GM18858 (cell line): ENCODE measurements at regions not wholly inside any gene's neighbourhood (a gene's known extent, or its start where the extent isn't known, plus 50 kb on each side); places are given as distances from the start of the nearest gene placed in this dataset.

ENCODE experiments used
- ATAC-seq: cut with Tn5 transposase; IDR thresholded peaks from one replicate; pipeline ENCODE4 v1.9.1; 2021; ENCODE audit not compliant: unreplicated experiment

DNA sequence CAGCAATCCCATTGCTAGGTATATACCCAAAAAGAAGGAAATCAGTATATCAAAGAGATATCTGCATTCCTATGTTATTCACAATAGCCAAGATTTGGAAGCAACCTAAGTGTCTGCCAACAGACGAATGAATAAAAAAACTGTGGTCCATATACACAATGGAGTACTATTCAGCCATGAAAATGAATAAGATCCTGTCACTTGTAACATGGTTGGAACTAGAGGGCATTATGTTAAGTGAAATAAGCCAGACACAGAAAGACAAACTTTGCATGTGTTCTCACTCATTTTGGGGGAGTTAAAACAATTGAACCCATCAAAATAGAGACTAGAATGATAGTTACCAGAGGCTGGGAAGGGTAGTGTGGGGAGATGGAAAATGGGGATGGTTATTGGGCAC lies 323.5 kb upstream of the NFE2L3 start:
- ATAC-seq: no peak

DNA sequence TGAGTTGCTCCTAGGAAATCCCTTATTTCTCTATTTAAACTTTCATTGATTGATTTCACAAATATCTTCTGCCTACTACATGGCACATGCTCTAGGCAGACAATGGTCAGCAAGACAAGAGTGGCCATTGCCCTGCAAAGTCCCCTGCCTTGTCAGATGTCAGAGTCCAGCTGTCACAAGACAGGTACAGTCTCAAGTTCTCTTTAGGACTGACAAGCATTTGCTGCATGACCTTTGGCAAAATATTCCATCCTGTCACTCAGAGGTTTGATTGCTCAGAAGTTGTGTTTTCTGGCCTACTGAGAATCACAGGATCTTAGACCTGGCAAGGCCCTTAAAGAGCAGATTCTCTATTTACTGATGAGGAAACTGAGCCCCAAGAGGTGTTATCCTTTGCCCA lies 322.3 kb upstream of the NFE2L3 start:
- no peak for ATAC-seq

DNA sequence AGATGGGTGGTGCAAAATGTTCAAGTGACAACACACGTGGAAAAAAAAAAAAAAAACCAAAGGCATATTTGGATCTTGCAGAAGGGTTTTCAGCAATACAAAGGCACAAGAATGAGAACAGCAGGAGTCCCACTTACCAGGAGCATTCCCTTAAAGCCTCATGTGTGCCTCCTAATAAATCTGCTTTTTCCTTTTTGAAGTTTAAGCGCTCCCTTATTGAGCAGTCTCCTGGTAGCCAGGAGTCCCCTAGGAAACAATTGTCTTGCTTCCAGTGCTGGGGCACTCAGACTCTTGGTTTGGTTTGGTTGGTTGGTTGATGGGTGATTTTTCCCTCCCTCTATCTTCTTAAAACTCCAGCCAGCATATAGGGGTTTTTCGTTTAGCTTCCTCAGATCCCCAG lies 321.8 kb upstream of the NFE2L3 start:
- no peak for ATAC-seq

DNA sequence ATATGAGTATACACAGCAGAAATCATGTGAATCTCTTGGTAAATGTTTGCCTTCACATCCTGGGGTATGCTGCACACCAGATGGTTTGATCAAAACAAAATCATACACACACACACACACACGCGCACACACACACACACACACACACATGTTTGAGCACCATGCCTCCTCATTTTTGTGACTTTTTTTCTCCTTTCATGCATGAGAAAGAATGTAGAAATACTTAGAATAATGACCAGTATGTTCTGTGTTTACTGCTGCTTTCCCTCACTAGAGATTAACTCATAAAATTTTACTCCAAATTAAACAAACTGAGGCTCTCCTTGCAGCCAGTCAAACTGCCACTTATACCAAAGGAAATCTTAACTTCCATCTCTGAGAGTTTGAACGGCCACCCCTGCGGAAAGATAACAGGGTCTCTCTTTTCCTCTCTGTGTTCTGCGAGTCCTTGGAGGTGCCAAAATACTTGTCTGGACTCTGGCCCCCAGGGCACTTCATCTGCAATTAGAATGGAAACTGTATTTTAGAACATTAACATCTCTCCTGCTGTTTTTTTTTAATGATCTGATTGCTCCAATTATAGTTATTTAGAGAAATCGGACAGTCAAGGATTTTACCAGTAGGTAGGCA lies 320.8 kb upstream of the NFE2L3 start:
- no peak for ATAC-seq

DNA sequence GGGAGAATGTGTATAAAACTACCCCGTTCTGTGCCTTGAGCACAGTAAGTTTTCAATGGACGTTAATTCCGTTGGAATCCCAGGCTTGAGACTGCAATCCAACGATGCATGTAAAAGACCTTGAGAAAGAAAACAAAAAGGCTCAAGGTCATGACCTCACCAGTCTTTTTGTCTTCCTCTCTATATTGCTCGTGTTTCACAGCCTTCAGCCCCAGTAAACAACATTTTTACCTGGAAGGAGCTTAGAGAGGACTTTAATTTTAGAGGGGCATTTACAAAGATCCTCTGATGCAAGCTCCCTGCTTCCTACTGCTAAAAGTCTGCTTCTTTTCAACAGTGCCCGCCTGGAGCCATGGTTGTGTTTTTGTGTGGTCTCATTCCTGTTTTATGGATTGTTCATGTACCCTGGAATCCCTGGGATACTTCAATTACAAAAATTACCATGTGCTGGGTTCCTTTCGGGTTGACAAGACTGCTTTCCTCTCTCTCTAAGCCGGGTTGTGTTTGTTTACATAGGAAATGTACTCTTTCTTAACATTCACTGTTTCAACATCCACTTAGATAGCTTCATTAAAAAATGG lies 320.1 kb upstream of the NFE2L3 start:
- no peak for ATAC-seq

DNA sequence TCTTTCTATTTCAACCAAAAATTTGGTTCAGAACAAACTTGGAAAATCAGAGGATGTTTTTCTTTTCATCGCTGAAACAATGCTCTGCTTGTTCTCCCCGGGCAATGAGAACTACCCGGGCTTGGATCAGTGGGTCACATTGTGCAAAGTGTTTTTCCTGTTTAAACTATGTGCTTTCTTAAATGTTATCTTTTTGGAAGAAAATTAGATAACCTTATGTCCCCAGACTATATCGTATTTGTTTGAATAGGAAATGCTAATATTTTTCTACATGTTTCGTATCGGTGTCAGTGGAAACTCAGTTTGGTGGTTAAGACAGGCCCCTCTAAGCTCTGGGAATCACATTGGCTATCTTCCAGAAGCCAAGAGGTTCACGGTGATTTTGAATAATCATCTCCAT lies 319.5 kb upstream of the NFE2L3 start:
- ATAC-seq: no peak

DNA sequence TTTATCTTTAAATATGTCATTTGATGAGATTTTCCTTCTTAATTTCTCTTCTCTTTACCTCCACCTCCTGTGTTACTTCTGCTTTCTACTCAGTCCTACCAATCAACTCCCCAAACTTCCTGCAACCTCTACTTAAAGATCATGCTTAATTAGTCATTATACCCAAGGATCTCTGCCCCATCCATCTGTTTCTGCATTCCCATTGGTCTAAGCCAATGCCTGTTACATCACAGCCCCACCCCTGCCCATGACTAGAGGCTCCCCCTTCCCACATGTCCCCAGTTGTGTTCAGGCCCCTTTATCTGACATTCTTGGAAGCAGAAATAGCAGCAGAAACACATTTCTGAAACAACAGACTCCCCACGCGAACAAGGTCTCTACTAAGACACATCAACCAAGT lies 319.1 kb upstream of the NFE2L3 start:
- no peak for ATAC-seq

DNA sequence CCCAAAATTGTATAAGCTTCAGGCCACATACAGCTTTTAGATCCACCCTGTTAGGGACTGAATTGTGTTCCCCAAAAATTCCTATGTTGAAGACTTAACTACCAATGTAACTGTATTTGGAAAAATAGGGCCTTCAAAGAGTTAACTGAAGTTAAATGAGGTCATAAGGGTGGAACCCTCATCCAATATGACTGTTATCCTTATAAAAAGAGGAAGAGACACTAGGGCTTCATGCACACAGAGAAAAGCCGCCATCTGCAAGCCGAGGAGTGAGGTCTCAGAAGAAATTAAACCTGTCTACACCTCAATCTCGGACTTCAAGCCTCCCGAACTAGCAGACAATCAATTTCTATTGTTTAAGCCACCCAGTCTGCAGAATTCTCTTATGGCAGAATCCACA lies 317.9 kb upstream of the NFE2L3 start:
- no peak for ATAC-seq

DNA sequence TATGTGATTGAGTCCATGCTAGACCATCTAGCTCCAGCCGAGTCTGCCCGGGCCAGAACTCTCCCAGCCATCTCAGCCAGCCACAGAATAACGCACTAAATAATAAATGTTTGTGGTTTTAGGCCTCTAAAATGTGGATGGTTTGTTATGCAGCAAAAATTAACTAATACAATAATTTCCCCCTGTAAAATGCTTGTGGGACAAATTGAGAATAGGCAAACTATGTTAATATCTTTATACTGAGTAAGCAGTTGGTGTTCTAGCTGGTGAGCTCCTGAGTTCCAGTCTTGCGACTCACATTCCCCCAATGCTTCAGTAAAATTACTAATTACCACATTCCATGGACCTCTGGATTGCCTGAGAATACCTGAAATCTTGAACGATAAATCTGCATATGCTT lies 316.8 kb upstream of the NFE2L3 start:
- ATAC-seq: no peak

DNA sequence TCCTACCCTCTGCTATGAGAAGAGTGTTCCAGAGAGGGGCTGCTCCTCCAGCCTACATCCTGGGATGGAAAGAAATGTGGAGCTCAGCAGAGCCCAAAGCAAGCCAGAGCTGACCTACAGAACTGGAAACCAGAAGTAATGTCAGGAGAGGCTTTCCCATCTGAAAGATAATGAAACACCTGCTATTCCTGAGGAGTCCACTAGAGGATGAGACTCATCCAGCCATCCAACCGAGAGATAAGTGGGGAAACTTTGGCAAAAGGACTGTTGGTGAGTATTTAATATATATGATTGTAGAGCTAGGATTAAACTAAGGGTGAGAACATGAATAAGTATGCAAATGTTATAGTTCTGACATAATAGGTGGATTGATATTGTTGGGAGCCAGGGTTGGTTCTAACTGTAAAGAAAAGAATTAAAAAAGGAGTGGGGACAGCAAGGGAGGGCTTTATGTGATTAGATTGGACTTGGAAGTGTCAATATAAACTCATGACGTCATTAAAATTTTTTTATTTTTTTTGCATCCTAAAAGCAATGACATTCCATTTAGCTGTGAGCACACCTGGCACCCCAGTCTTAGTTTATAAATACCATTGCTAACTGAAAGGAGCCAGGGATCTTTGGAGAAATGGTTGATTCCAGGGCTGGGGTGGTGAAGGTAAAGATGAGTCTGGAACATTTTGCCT lies 312.8 kb upstream of the NFE2L3 start:
- no peak for ATAC-seq

DNA sequence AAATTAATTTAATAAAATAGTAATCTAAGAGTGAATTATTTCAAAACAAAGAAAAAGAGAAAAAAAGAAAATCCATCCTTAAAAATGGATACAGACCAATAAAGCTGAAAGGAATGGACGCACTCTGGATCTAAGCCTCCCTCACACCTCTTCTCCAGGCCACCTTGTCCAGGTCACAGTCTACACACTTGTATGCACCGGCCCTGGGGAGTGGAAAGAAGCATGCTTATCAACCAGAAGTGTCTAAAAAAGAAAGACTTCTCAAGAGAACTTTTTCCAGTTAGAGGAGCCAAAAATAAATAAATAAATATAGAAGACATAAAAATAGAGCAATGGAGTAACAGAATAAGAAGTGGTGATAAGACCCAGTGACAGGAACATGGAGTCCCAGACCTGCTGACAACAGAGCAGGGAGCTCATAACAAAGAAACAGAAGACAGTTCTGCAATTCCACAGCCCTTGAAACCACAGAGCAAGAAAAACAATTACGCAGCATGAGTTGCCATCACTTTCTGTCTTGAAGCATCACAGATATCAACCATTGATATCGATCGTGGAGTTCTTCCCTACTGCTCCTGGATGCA lies 311.7 kb upstream of the NFE2L3 start:
- ATAC-seq: no peak

DNA sequence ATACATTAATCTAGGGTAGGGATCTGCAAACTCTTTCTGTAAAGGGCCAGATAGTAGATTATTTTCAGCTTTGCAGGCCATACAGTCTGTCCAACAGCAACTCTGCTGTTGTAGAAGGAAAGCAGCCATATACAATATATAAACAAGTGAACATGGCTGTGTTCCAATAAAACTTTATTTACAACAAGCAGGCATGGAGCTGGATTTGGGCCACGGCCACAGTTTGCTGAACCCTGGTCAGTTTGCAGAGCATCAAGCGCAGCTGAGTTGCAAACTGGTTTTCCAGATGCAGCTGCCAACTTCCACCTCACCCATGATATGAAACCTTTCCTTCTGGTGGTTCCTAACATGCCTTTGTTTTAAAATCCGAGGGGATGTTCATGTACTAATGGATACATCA lies 310.4 kb upstream of the NFE2L3 start:
- no peak for ATAC-seq

DNA sequence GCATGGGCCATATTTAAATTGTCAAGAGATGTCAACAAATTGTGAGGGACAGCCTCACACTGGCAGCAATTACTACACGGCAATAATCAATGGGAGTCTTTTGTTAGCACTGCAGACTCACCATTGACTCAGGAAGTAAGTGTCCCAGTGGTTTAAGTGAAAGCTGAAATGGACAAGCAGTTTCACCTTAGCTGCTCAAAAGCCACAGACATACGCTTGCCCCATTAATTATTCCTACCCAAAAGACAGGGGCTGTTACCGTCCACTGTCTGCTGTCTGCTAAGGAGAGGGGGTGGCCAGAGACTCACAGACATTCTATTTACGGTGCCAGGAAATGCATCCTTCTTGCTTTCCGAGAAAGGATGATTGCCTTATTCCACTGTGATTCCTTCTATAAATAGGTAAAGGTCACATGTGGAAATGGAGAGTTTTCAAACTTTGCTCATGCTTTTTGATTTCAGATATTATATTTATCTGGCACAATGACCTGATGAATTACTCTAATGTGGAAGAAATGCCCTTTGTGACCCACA lies 309.7 kb upstream of the NFE2L3 start:
- no peak for ATAC-seq

DNA sequence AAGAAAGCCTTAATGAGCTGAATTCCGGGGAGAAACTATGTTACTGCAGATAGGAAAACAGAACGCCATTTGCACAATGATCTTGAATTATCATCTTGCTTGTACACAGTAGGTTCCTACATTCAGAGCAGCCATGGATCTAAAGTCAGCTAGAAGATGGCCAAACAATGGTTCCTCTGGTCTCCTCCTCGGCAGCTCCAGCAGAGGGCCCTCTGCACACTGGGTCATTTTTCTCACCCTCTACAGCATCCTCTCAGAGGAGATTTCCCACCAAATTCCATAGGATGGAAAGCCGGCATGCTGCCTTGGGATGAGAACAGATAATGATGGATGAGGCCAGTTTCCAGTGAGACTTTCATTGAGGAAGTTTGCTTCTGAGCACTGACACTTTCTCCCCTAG lies 308.5 kb upstream of the NFE2L3 start:
- ATAC-seq: no peak

DNA sequence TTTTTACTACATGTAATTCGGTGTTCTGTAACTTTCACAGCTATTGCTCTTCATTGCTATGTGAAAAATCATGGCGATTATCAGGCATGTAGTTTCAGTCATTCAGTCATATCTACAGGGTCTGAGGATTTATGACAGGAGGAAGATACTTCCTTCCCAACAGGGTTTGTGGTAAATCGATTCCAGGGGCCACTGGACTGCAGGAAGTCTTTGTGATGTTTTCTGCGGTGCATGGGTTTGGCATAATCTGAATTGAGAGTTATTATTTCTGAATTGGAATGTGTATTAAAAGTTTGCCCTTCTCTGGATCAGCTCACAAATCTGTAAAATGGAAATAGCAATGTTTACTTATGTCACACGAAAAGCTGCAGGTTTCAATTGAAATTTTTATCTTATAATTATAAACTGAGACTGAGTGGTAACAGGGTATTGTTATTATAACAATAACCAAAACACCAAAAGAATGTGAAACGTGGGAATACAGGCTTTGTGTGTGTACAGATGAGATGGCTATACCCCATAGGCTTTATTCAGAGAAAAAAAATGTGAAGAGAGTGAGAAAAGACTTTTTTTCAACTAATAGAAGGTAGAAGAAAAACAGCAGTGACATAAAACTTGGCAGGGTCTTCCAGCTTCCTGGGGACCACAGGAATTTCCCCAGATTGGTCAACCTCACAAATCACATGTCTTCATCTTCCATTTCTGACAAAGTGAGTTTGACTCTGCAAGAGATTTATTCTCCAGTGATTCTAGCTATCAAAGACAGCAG lies 307.7 kb upstream of the NFE2L3 start:
- no peak for ATAC-seq

DNA sequence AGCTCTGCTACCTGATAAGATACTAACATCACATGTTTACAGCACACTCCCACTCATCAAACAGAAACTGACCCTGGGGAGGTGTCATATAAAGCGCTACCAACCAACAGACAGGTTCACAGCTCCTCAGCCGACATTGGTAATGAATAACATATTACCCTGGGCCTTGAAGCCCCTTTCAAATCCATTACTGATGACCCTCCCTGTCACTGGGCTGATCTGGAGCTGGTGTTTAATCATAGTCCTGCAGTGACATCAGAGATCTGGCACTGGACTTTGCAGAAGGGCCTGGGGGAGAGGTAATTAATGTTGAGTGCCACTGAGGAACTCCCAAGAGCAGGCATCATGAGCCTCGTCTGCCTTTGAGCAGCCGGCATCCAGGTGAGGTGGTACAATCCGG lies 306.5 kb upstream of the NFE2L3 start:
- ATAC-seq: no peak

DNA sequence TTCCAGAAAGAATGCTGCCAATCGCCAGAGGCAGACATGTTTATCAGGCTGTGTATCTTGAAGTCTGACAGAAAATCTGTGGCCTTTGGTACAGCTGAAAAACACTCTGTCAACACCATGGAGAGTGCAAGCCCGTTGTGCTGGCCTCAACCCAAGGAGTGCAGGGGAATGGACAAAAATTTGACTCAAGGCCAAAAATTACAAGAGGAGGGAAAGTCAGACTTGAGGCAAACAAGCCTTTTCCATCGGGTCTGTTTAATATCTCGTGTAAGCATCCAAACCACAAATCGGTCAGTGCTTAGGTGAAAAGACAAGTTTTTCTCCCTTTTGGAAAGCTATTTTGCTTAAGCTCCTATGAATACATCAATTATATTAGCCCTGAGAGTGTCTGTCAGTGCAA lies 305.3 kb upstream of the NFE2L3 start:
- ATAC-seq: no peak

DNA sequence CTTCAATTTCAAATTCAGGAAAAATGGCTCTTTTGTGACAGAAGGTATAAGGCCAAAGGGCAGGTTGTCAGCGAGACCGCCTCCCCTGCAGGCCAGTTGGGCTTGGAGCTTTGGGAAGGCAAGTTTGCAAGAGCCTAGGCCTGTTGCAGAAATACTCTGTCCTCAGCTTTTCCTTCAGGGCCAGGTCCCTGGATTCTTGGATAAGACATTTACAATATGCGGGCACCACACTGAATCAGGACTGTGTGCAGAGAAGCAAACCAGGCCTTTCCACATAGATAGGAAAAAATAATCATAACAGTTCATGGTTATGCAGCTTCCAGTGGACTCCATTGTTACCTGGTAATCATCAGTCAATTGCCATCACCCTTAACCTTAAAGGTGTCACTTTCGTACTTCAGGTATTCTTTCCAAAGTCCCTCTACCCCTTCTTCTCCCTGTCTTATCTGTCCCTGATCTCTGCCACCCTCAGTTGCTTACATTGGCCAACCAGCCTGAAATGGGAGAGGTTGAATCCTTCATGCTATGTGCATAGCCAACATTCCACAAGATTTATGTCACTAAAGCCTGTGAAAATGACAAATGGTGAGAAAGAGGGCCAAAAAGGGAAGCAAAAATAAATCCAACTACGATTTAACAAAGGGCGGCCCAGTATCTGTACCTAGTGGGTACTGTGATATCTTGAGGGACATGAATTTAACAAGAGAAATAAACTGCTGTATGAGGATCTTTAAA lies 304.5 kb upstream of the NFE2L3 start:
- ATAC-seq: no peak

DNA sequence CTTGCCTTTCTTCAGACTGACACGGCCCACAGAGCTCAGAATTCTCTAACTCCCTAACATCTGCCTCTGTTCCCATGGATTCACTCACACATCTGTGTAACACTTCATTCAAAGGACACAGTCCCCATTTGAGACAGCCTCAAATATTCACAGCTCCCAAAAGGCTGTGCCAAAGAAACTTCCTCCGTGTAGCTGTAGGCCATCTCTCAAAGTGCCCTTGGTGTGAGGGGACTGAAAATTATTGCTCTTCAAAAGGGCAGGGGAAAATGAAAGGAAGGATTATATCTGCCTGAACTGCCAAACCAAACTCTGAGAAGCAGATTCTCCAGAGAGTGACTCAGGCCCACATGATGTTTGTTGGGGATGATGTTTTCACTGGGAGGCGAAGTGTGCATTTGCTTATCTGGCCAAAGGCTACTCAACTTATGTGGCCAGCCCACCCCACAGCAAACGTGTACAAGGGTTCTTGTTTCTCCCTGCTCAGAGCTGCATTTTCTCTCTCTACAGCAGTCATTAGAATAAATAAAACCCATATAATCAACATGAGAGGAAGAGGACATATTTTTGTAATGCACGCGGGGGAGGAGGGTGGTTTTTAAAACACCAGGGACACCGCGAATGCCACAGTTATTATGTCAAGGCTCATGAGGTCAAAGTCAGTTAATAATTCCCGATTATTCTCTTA lies 302.4 kb upstream of the NFE2L3 start:
- ATAC-seq: no peak

DNA sequence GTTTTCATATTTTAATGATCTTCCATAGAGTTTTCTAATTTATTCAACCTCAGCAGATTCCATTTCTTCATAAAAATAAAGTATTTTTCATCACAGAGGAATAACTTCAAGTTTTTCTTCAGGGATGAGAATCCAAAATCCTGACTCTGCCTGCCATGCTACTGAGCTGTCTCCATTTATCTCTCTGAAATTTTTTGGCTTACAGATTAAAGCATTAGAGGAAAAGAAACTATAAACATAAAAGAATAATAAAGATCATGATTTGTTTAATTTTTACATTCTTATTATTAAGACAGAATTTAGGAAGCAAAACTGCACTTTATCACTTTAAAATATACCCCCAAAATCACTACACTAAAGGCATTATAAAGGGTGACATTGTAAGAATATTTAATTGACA lies 301.8 kb upstream of the NFE2L3 start:
- no peak for ATAC-seq
